Progenitor cell of endocrine pancreas (in vitro differentiated cells): ENCODE measurements at regions not wholly inside any gene's neighbourhood (a gene's known extent, or its start where the extent isn't known, plus 50 kb on each side); places are given as distances from the start of the nearest gene placed in this dataset.

Experiments used
- DNase-seq: peaks from one replicate; pipeline ENCODE4 v3.0.0; 2021; ENCODE audit warnings: low spot score; ENCODE audit not compliant: unreplicated experiment
- H3K27ac Mint-ChIP-seq: 2 replicates; pipeline ENCODE4 v1.8.0; 2021; ENCODE audit warnings: mild to moderate bottlenecking, moderate library complexity, mixed read lengths
- H3K27me3 Mint-ChIP-seq: 2 replicates; pipeline ENCODE4 v1.8.0; 2021; ENCODE audit warnings: mixed read lengths
- H3K36me3 Mint-ChIP-seq: 2 replicates; pipeline ENCODE4 v1.8.0; 2022; ENCODE audit warnings: mixed read lengths; ENCODE audit not compliant: insufficient read depth
- H3K4me1 Mint-ChIP-seq: 2 replicates; pipeline ENCODE4 v1.8.0; 2021; ENCODE audit warnings: low read depth, mixed read lengths
- H3K4me3 Mint-ChIP-seq: 2 replicates; pipeline ENCODE4 v1.8.0; 2021; ENCODE audit warnings: low read depth, mild to moderate bottlenecking, moderate library complexity, mixed read lengths
- H3K9me3 Mint-ChIP-seq: 2 replicates; pipeline ENCODE4 v1.8.0; 2021; ENCODE audit warnings: low read depth, mixed read lengths
- TF ChIP-seq, protein P1 (sequence below): fragments of 200-600 bp; sonication (generic); IDR thresholded peaks from one replicate; pipeline ENCODE4 v1.5.0; 2021; ENCODE audit warnings: antibody characterized with exemption, mild to moderate bottlenecking; ENCODE audit not compliant: unreplicated experiment

DNA sequence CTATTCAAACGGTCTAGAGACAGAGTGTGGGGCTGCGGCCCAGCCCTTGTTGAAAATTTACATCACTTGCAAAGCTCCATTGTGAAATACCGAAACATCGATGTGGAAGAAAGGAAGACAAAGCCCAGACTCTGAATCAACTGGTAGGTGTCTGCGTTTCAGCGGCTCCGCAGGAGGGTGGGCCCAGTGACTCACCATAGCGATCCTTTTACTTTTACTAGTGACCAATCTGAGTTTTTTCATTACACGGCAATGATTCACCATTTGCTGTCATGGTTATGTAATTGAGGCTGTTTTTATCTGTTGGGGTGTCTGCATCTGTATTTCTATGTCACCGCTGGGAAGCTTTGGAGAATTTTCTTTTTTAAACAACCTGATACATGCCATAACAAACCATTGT is 66.6 kb upstream of the ODC1 start:
- H3K9me3 Mint-ChIP-seq, result peaks cover 24% of the 10 kb centered on the region
- H3K27ac Mint-ChIP-seq, result no peak overlapping the region
- H3K27me3 Mint-ChIP-seq, result no peaks in the 10 kb centered on the region
- peaks cover 12% of the 10 kb centered on the region for H3K4me1 Mint-ChIP-seq
- H3K36me3 Mint-ChIP-seq, result peaks cover 2% of the 10 kb centered on the region
- TF ChIP-seq, protein P1, sequence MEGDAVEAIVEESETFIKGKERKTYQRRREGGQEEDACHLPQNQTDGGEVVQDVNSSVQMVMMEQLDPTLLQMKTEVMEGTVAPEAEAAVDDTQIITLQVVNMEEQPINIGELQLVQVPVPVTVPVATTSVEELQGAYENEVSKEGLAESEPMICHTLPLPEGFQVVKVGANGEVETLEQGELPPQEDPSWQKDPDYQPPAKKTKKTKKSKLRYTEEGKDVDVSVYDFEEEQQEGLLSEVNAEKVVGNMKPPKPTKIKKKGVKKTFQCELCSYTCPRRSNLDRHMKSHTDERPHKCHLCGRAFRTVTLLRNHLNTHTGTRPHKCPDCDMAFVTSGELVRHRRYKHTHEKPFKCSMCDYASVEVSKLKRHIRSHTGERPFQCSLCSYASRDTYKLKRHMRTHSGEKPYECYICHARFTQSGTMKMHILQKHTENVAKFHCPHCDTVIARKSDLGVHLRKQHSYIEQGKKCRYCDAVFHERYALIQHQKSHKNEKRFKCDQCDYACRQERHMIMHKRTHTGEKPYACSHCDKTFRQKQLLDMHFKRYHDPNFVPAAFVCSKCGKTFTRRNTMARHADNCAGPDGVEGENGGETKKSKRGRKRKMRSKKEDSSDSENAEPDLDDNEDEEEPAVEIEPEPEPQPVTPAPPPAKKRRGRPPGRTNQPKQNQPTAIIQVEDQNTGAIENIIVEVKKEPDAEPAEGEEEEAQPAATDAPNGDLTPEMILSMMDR, result no peak
- no peak for DNase-seq
- H3K4me3 Mint-ChIP-seq, result no peak overlapping the region

GRCh38 chr2:10514273-10514672 is 66.1 kb upstream of the ODC1 start:
- no peak for DNase-seq
- Mint-ChIP-seq H3K27me3 (no peaks in the 10 kb centered on the region), H3K4me1 (peaks cover 12% of the 10 kb centered on the region), H3K4me3 (no peak overlapping the region), H3K9me3 (peaks cover 24% of the 10 kb centered on the region), H3K27ac (no peak overlapping the region), H3K36me3 (peaks cover 2% of the 10 kb centered on the region)
- TF ChIP-seq, protein P1, result no peak

DNA sequence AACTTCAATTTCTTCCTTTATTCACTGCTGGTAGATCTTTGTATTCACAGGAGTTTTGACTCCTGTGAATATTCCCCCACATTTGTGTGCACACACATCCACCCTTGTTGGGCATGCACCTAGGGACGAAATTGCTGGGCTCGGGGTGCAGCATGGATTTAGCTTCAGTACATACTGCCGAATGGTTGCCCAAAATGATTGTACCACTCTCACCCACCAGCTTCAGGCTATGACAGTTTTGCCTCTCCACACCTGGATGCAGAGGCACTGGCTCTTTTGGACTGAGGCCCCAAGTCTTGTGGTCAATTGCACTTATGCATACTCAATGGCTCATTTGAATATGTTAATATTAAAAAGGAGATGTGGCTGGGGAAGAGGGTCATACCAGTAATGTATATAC is 65.1 kb upstream of the ODC1 start:
- H3K27me3 Mint-ChIP-seq, result no peaks in the 10 kb centered on the region
- H3K27ac Mint-ChIP-seq, result no peak overlapping the region
- H3K4me1 Mint-ChIP-seq, result peaks cover 12% of the 10 kb centered on the region
- peaks cover 2% of the 10 kb centered on the region for H3K36me3 Mint-ChIP-seq
- H3K4me3 Mint-ChIP-seq, result no peak overlapping the region
- peaks cover 24% of the 10 kb centered on the region for H3K9me3 Mint-ChIP-seq
- DNase-seq, result no peak
- TF ChIP-seq, protein P1, result no peak

- no peak for DNase-seq
- Mint-ChIP-seq H3K4me1 (peaks cover 14% of the 10 kb centered on the region), H3K27me3 (peaks cover 5% of the 10 kb centered on the region), H3K27ac (no peak overlapping the region), H3K36me3 (no peaks in the 10 kb centered on the region), H3K9me3 (no peaks in the 10 kb centered on the region), H3K4me3 (no peak overlapping the region)
- TF ChIP-seq, protein P1, result no peak
Measured at GRCh38 chr2:10508038-10508437, 59.9 kb upstream of the ODC1 start.

DNA sequence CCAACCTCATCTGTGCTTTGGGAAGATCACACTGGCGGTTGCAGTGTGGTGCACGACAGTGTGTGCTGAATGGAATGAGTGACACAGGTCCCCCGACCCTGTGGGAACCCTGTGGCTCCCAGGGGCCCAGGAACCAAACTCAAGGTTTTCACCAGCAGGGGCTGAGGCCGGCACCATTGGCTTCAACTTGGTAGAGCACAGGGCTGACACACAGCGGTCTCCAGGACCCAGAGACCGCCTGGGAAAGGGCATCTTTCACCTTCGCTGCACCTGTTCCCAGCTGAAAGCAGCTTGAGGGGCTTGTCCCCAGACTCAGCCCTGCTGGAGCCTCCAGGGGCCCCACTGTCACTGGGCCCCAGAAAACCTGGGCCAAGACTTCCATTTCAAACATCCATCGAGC is 59.0 kb upstream of the ODC1 start:
- no peak overlapping the region for H3K4me3 Mint-ChIP-seq
- TF ChIP-seq, protein P1, result no peak
- H3K27ac Mint-ChIP-seq, result no peak overlapping the region
- no peaks in the 10 kb centered on the region for H3K36me3 Mint-ChIP-seq
- no peak for DNase-seq
- peaks cover 11% of the 10 kb centered on the region for H3K27me3 Mint-ChIP-seq
- no peaks in the 10 kb centered on the region for H3K9me3 Mint-ChIP-seq
- H3K4me1 Mint-ChIP-seq, result peaks cover 20% of the 10 kb centered on the region
